ENCODE measurements at regions not wholly inside any gene's neighbourhood (a gene's known extent, or its start where the extent isn't known, plus 50 kb on each side); places are given as distances from the start of the nearest gene placed in this dataset.

DNA sequence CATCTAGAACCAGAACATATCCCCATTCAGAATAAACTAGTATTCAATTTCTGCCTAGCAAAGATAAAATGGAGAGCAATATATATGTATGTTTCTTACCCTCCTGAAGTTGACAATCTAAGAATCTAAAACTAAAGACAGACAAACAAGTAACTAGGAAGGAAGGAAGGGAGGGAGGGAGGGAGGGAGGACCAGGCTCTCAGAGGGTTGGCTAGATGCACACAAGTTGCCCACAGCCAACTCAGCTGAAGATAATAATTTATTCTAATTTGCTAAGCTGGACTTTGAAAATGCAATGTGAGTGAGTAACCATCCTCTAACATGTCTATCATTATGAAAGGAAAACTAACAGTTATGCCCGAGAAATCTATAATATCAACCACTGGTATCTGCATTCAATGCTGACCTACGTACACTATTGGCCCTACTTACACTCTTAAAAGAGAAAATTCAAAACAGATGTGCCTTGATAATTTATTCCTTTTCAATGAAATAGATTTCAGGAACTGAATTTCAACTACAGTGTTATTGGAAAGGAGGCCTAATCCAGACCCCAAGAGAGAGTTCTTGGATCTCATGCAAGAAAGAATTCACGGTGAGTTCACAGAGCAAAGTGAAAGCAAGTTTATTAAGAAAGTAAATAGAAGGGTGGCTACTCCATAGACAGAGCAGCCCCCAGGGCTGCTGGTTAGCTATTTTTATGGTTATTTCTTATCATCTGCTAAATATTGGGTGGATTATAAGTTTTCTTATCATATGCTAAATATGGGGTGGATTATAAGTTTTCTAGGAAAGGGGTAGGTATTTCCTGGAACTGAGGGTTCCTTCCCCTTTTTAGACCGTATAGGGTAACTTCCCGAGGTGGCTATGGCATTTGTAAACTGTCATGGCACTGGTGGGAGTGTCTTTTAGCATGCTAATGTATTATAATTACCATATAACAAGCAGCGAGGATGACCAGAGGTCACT, 288.5 kb upstream of the SLC39A10 start:
- Histone ChIP-seq H3K23ac (ENCODE audit: insufficient read length) (no peak overlapping the region), H3K18ac (ENCODE audit: extremely low read depth, low read length) (no peak overlapping the region), H3K27ac (ENCODE audit: low read depth, low read length) (no peak overlapping the region), H3K4me3 (ENCODE audit: extremely low read depth in 1 of 4, insufficient read depth in 2 of 4, low read depth in 3 of 4, low read length in 4 of 4) (no peak overlapping the region), H3K79me1 (ENCODE audit: low read depth, low read length) (no peaks in the 10 kb centered on the region), H4K8ac (ENCODE audit: extremely low read depth, insufficient read depth, low read length) (no peak overlapping the region), H2BK12ac (ENCODE audit: low read depth, low read length) (no peak overlapping the region), H4K91ac (replicated peaks; ENCODE audit: insufficient read length, low read length) (no peak overlapping the region), H4K20me1 (replicated peaks in 1 of 2; ENCODE audit: control insufficient read depth in 1 of 2, insufficient read depth in 2 of 2, low read length in 2 of 2) (no peaks in the 10 kb centered on the region), H2BK15ac (ENCODE audit: low read length) (no peak overlapping the region), H3K4me1 (replicated peaks in 1 of 4; ENCODE audit: control insufficient read depth in 3 of 4, insufficient read depth in 4 of 4, low read length in 3 of 4) (no peaks in the 10 kb centered on the region), H3K36me3 (ENCODE audit: control insufficient read depth in 2 of 4, insufficient read depth in 4 of 4, low read length in 3 of 4) (no peaks in the 10 kb centered on the region), H2BK20ac (ENCODE audit: low read length) (no peak overlapping the region), H2BK120ac (replicated peaks; ENCODE audit: low read depth, low read length) (no peak overlapping the region), H3K56ac (replicated peaks; ENCODE audit: insufficient read length, low read depth, low read length) (no peak overlapping the region), H3K9ac (replicated peaks in 1 of 4; ENCODE audit: extremely low read depth in 1 of 4, low read depth in 3 of 4, low read length in 3 of 4) (peak overlapping the region in 1 of 4 experiments; percentile 34; a peak in 1 of 7 replicates), H3K4me2 (ENCODE audit: insufficient read depth in 1 of 2, low read depth in 2 of 2, low read length in 2 of 2) (no peak overlapping the region), H3K79me2 (ENCODE audit: control insufficient read depth in 1 of 2, insufficient read depth in 2 of 2, low read length in 2 of 2) (no peaks in the 10 kb centered on the region), H2AFZ (ENCODE audit: low read length) (no peak overlapping the region), H3K27me3 (replicated peaks in 1 of 4; ENCODE audit: control insufficient read depth in 3 of 4, extremely low read depth in 1 of 4, insufficient read depth in 3 of 4, low read length in 3 of 4) (no peaks in the 10 kb centered on the region), H3K4ac (replicated peaks; ENCODE audit: insufficient read length, low read depth, low read length) (no peak overlapping the region), H4K5ac (ENCODE audit: insufficient read length, low read depth, low read length) (no peak overlapping the region), H3K14ac (ENCODE audit: insufficient read length) (no peak overlapping the region), H3K23me2 (ENCODE audit: low read depth, low read length) (no peaks in the 10 kb centered on the region), H2AK5ac (ENCODE audit: low read depth, low read length) (no peak overlapping the region), H3K9me3 (ENCODE audit: insufficient read depth in 2 of 2, low read depth in 1 of 2, low read length in 1 of 2) (no peaks in the 10 kb centered on the region), H2BK5ac (ENCODE audit: low read depth, low read length) (no peak overlapping the region)
- 90% methylated on average over 6 of the region's 6 CpGs; no CpG with 5 or more reads in 1 of the 2 experiments for WGBS, 2 experiments (ENCODE audit: extremely low coverage in 1 of 2, insufficient coverage in 1 of 2, insufficient read length in 1 of 2, insufficient replicate concordance in 2 of 2, low coverage in 1 of 2, low lambda C conversion rate in 2 of 2, missing lambda C conversion rate in 1 of 2)
- POLR2A ChIA-PET (ENCODE audit: partially characterized antibody) = no interaction called here
- no peak for FAIRE-seq
- TF ChIP-seq SIX5 (IDR thresholded peaks at IDR 0.05; ENCODE audit: low read depth, low read length) (no peak), BACH1 (IDR thresholded peaks at IDR 0.05; ENCODE audit: low read length) (no peak), KDM5A (IDR thresholded peaks at IDR 0.05; ENCODE audit: low read length) (no peak)
- DNase-seq (ENCODE audit: low read depth in 1 of 2, low spot score in 2 of 2) = no peak
- CTCF ChIA-PET (ENCODE audit: partially characterized antibody) = interaction anchor here (0.6 to 1.3 kb wide), 2 partner anchors 12 to 224 kb away, joined by 3 read pairs; no protein-coding TSS in a partner anchor
